ENCODE measurements at regions not wholly inside any gene's neighbourhood (a gene's known extent, or its start where the extent isn't known, plus 50 kb on each side); places are given as distances from the start of the nearest gene placed in this dataset.

DNA sequence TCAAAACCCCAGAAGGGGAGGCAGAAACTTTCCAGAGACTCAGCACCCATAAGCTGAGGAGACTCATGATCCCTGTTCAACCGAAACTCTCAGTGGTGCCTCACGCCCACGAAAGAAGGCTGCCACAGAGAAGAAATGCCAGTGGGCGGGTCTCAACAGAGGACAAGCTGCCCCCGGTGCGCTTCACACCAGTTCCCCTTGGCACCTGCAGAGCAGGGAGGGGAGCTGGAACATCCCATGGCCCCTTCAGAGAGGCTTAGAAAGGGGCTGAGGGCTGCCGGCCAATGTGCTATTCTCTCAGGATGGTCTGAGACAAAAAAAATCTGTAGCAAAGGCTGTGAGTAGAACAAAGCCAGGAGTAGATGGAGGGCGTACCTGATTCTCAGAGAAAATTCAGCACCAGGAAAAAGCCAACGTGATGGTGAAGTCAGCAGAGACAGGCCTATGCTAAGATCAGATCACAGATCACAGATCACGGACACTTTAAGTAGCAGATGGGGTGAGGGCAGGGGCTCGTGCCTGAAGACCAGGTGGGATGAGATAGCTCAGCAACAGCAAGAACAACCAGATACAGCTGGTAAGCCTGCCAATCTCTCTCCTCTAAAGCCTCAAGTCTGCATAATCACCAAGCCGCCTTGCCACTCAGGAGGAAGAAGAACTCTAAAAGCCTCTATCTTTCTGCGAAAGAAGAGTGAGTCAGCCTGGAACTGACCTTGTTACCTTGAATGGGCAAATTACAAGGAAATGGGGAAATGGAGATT is 206.4 kb upstream of the GRIP1 start:
- H3K27ac ChIP-seq (ENCODE audit: insufficient read depth, low read depth, low read length): no peak overlapping the region
- H3K4me1 ChIP-seq (ENCODE audit: control insufficient read depth, extremely low read depth, insufficient read depth, low read length): no peaks in the 10 kb centered on the region
- H3K9ac ChIP-seq (replicated peaks; ENCODE audit: extremely low read depth, insufficient read depth, low read length): no peak overlapping the region
- BruUV-seq (replicated peaks): no TSS peak
- ChIA-PET POLR2A (interaction anchor here (0.7 kb wide), 1 partner anchor 36 kb away, joined by 3 read pairs; no protein-coding TSS in a partner anchor), CTCF (no interaction called here)
- H3K27me3 ChIP-seq (ENCODE audit: control insufficient read depth in 2 of 2, insufficient read depth in 2 of 2, low read length in 2 of 2): no peaks in the 10 kb centered on the region
- H3K79me2 ChIP-seq (ENCODE audit: control insufficient read depth, insufficient read depth, low read length): no peaks in the 10 kb centered on the region
- H3K4me3 ChIP-seq (replicated peaks in 1 of 3; ENCODE audit: insufficient read depth in 1 of 3, low read depth in 1 of 3, low read length in 3 of 3): no peak overlapping the region
- no peak overlapping the region for H3K4me2 ChIP-seq (ENCODE audit: insufficient read depth, low read length)
- no peak for TF ChIP-seq EZH2 (IDR thresholded peaks at IDR 0.05; ENCODE audit: borderline replicate concordance, low read depth, low read length, severe bottlenecking)
- TF ChIP-seq JUN (IDR thresholded peaks at IDR 0.05; ENCODE audit: borderline replicate concordance, insufficient read depth, insufficient read length, low read depth): no peak
- TF ChIP-seq, protein P1, sequence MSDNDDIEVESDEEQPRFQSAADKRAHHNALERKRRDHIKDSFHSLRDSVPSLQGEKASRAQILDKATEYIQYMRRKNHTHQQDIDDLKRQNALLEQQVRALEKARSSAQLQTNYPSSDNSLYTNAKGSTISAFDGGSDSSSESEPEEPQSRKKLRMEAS (IDR thresholded peaks at IDR 0.05; ENCODE audit: insufficient read depth, insufficient read length): no peak
- dilution Hi-C loops (cut with MboI; ENCODE audit: extremely low pct_ligation_motif_present, low sequenced_read_pairs) (no loop called here), intact Hi-C loops (cut with micrococcal nuclease) (no loop called here)
- H3K9me1 ChIP-seq (replicated peaks; ENCODE audit: control insufficient read depth, extremely low read depth, insufficient read depth, low read length): no peaks in the 10 kb centered on the region
- no peaks in the 10 kb centered on the region for H3K9me3 ChIP-seq (replicated peaks; ENCODE audit: control insufficient read depth, insufficient read depth, low read length)
- FAIRE-seq (no peak), DNase-seq (ENCODE audit: low read depth, low spot score) (no peak)
- H4K20me1 ChIP-seq (replicated peaks; ENCODE audit: control insufficient read depth, extremely low read depth, insufficient read depth, low read length): no peaks in the 10 kb centered on the region
- no peak overlapping the region for H2AFZ ChIP-seq (ENCODE audit: low read depth, low read length)
- no peaks in the 10 kb centered on the region for H3K36me3 ChIP-seq (ENCODE audit: control insufficient read depth in 2 of 2, extremely low read depth in 1 of 2, insufficient read depth in 2 of 2, low read length in 2 of 2)

DNA sequence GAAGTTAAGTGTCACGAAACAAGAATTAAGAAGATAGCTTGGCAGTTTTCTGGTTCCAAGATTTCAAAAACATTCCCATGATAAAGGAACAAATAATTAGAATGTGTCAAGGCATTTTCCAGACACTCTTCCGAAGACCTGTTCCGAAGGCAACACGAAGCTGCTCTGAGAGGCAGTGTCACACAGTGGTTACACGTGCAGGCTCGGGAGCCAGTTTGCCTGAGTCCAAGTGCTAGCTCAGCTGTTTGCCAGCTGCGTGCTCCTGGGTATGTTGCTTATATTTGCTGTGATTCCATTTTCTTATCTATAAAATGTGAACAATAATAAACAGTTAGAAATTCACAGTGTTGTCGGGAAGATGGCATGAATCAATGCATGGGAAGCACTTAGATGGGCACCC is 217.9 kb upstream of the GRIP1 start:
- CTCF ChIA-PET: no interaction called here
- BruUV-seq (replicated peaks): no TSS peak

More for the DNA sequence above, 217.9 kb upstream of the GRIP1 start:
- dilution Hi-C loops (cut with MboI; ENCODE audit: extremely low pct_ligation_motif_present, low sequenced_read_pairs): no loop called here
- Histone ChIP-seq H3K9me1 (replicated peaks; ENCODE audit: control insufficient read depth, extremely low read depth, insufficient read depth, low read length) (no peaks in the 10 kb centered on the region), H3K27me3 (ENCODE audit: control insufficient read depth in 2 of 2, insufficient read depth in 2 of 2, low read length in 2 of 2) (no peaks in the 10 kb centered on the region), H3K9me3 (replicated peaks; ENCODE audit: control insufficient read depth, insufficient read depth, low read length) (no peaks in the 10 kb centered on the region), H3K4me1 (ENCODE audit: control insufficient read depth, extremely low read depth, insufficient read depth, low read length) (no peaks in the 10 kb centered on the region), H3K4me2 (ENCODE audit: insufficient read depth, low read length) (no peak overlapping the region), H2AFZ (ENCODE audit: low read depth, low read length) (no peak overlapping the region), H4K20me1 (replicated peaks; ENCODE audit: control insufficient read depth, extremely low read depth, insufficient read depth, low read length) (no peaks in the 10 kb centered on the region), H3K27ac (ENCODE audit: insufficient read depth, low read depth, low read length) (no peak overlapping the region), H3K79me2 (ENCODE audit: control insufficient read depth, insufficient read depth, low read length) (no peaks in the 10 kb centered on the region), H3K9ac (replicated peaks; ENCODE audit: extremely low read depth, insufficient read depth, low read length) (no peak overlapping the region), H3K4me3 (replicated peaks in 1 of 3; ENCODE audit: insufficient read depth in 1 of 3, low read depth in 1 of 3, low read length in 3 of 3) (no peak overlapping the region), H3K36me3 (ENCODE audit: control insufficient read depth in 2 of 2, extremely low read depth in 1 of 2, insufficient read depth in 2 of 2, low read length in 2 of 2) (no peaks in the 10 kb centered on the region)
- POLR2A ChIA-PET: no interaction called here
- intact Hi-C loops (cut with micrococcal nuclease): no loop called here
- TF ChIP-seq EZH2 (IDR thresholded peaks at IDR 0.05; ENCODE audit: borderline replicate concordance, low read depth, low read length, severe bottlenecking): no peak
- no peak for FAIRE-seq
- DNase-seq (ENCODE audit: low read depth, low spot score): no peak
